Panc1 (cell line): ENCODE measurements at regions not wholly inside any gene's neighbourhood (a gene's known extent, or its start where the extent isn't known, plus 50 kb on each side); places are given as distances from the start of the nearest gene placed in this dataset.

Source experiments
- ATAC-seq: fragments of 200-7000 bp; cut with Tn5 transposase; 2 replicates; pipeline ENCODE4 v1.9.1; 2020; ENCODE audit warnings: mild to moderate bottlenecking, moderate library complexity
- BruUV-seq: library from RNA; stranded (reverse); fragments of 400-500 nt; replicated peaks from 2 replicates; lab custom pipeline; 2021; lab: Mats Ljungman, UMichigan
- CTCF ChIA-PET: fragments of 300-600 bp; sonication (Branson Sonifier 250); formaldehyde crosslinking; loops from one replicate; lab custom pipeline; 2022; ENCODE audit warnings: antibody characterized with exemption; lab: Charles Lee
- POLR2A ChIA-PET: fragments of 300-600 bp; sonication (Branson Sonifier 250); formaldehyde crosslinking; loops from one replicate; lab custom pipeline; 2022; ENCODE audit warnings: antibody characterized with exemption; lab: Charles Lee
- DNase-seq: peaks from one replicate; pipeline ENCODE4 v3.0.0-alpha.2; 2010; ENCODE audit warnings: low read depth, low spot score
- H3K27ac ChIP-seq: 2 replicates; pipeline ENCODE4 v1.5.1; 2011; ENCODE audit warnings: mild to moderate bottlenecking, low read length, inconsistent platforms
- H3K27me3 ChIP-seq: fragments of 200-500 bp; sonication (Bioruptor generic); 2 replicates; pipeline ENCODE4 v1.6.0; 2014; ENCODE audit warnings: low read length, inconsistent platforms; ENCODE audit not compliant: control insufficient read depth, insufficient read depth
- H3K36me3 ChIP-seq: fragments of 200-500 bp; sonication (Bioruptor generic); 2 replicates; pipeline ENCODE4 v1.5.1; 2014; ENCODE audit warnings: inconsistent platforms, mild to moderate bottlenecking, low read length, moderate library complexity; ENCODE audit not compliant: control insufficient read depth, insufficient read depth
- H3K4me1 ChIP-seq: 2 replicates; pipeline ENCODE4 v1.5.1; 2011; ENCODE audit warnings: inconsistent platforms, mild to moderate bottlenecking, low read length, moderate library complexity; ENCODE audit not compliant: control insufficient read depth, insufficient read depth
- H3K4me3 ChIP-seq, 2 experiments: 2 replicates each; pipeline ENCODE4 v1.5.1; 2011 to 2012; ENCODE audit warnings: low read depth in 2 of 2, low read length in 2 of 2, mild to moderate bottlenecking in 2 of 2, inconsistent platforms in 1 of 2, moderate library complexity in 1 of 2
- H3K9me3 ChIP-seq: fragments of 200-500 bp; sonication (Bioruptor generic); 2 replicates; pipeline ENCODE4 v1.5.1; 2014; ENCODE audit warnings: low read depth, mild to moderate bottlenecking, inconsistent platforms, low read length, moderate library complexity; ENCODE audit not compliant: control insufficient read depth, insufficient read depth
- POLR2AphosphoS5 ChIP-seq: IDR thresholded peaks from 2 replicates; pipeline ENCODE4 v1.6.1; 2012; ENCODE audit warnings: mild to moderate bottlenecking, low read depth, low read length, moderate library complexity
- SIN3A ChIP-seq: IDR thresholded peaks from 2 replicates; pipeline ENCODE4 v1.6.1; 2012; ENCODE audit warnings: low read depth, mild to moderate bottlenecking, low read length, moderate library complexity, borderline replicate concordance; ENCODE audit not compliant: insufficient read depth
- TCF7L2 ChIP-seq: IDR thresholded peaks from 2 replicates; pipeline ENCODE4 v1.6.1; 2011; ENCODE audit warnings: mild to moderate bottlenecking, low read depth, low read length, inconsistent platforms
- in situ Hi-C: cut with HindIII; loops from 2 replicates; pipeline ENCODE4 v1.10.0; 2016; ENCODE audit warnings: low sequenced_read_pairs, low pct_unique_long_range_greater_than_20kb
- intact Hi-C: fragments of 100-400 bp; cut with micrococcal nuclease; formaldehyde crosslinking; loops from one replicate; pipeline ENCODE4 v1.10.0; 2022; ENCODE audit not compliant: unreplicated experiment
- TF ChIP-seq, protein P1 (sequence below), 2 experiments: IDR thresholded peaks; 2 replicates each; pipeline ENCODE4 v1.6.1; 2011 to 2012; ENCODE audit warnings: low read depth in 2 of 2, control low read depth in 1 of 2, low read length in 1 of 2, mild to moderate bottlenecking in 1 of 2, moderate library complexity in 1 of 2; ENCODE audit not compliant: insufficient read depth in 1 of 2
- TF ChIP-seq, protein P2 (sequence below): fragments of 450-650 bp; IDR thresholded peaks from 2 replicates; pipeline ENCODE4 v1.5.1; 2017; ENCODE audit warnings: mild to moderate bottlenecking

GRCh38 chr3:135451037-135451785 is 514.3 kb upstream of the PPP2R3A start:
- Histone ChIP-seq H3K4me1 (no peaks in the 10 kb centered on the region), H3K27me3 (peaks cover 7% of the 10 kb centered on the region), H3K4me3 (no peak overlapping the region), H3K9me3 (no peaks in the 10 kb centered on the region), H3K27ac (no peak overlapping the region), H3K36me3 (no peaks in the 10 kb centered on the region)
- in situ Hi-C loops (no loop called here), intact Hi-C loops (no loop called here)
- ChIA-PET POLR2A (no interaction called here), CTCF (no interaction called here)
- DNase-seq = no peak
- TF ChIP-seq POLR2AphosphoS5 = no peak
- TF ChIP-seq, protein P1, sequence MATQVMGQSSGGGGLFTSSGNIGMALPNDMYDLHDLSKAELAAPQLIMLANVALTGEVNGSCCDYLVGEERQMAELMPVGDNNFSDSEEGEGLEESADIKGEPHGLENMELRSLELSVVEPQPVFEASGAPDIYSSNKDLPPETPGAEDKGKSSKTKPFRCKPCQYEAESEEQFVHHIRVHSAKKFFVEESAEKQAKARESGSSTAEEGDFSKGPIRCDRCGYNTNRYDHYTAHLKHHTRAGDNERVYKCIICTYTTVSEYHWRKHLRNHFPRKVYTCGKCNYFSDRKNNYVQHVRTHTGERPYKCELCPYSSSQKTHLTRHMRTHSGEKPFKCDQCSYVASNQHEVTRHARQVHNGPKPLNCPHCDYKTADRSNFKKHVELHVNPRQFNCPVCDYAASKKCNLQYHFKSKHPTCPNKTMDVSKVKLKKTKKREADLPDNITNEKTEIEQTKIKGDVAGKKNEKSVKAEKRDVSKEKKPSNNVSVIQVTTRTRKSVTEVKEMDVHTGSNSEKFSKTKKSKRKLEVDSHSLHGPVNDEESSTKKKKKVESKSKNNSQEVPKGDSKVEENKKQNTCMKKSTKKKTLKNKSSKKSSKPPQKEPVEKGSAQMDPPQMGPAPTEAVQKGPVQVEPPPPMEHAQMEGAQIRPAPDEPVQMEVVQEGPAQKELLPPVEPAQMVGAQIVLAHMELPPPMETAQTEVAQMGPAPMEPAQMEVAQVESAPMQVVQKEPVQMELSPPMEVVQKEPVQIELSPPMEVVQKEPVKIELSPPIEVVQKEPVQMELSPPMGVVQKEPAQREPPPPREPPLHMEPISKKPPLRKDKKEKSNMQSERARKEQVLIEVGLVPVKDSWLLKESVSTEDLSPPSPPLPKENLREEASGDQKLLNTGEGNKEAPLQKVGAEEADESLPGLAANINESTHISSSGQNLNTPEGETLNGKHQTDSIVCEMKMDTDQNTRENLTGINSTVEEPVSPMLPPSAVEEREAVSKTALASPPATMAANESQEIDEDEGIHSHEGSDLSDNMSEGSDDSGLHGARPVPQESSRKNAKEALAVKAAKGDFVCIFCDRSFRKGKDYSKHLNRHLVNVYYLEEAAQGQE (IDR thresholded peaks at IDR 0.05; ENCODE audit: insufficient read depth in 1 of 2, low read depth in 2 of 2, low read length in 1 of 2) = no peak
- TF ChIP-seq, protein P2, sequence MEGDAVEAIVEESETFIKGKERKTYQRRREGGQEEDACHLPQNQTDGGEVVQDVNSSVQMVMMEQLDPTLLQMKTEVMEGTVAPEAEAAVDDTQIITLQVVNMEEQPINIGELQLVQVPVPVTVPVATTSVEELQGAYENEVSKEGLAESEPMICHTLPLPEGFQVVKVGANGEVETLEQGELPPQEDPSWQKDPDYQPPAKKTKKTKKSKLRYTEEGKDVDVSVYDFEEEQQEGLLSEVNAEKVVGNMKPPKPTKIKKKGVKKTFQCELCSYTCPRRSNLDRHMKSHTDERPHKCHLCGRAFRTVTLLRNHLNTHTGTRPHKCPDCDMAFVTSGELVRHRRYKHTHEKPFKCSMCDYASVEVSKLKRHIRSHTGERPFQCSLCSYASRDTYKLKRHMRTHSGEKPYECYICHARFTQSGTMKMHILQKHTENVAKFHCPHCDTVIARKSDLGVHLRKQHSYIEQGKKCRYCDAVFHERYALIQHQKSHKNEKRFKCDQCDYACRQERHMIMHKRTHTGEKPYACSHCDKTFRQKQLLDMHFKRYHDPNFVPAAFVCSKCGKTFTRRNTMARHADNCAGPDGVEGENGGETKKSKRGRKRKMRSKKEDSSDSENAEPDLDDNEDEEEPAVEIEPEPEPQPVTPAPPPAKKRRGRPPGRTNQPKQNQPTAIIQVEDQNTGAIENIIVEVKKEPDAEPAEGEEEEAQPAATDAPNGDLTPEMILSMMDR = no peak
- TF ChIP-seq TCF7L2 = no peak
- no peak for TF ChIP-seq SIN3A
- no TSS peak for BruUV-seq
- no peak for ATAC-seq

DNA sequence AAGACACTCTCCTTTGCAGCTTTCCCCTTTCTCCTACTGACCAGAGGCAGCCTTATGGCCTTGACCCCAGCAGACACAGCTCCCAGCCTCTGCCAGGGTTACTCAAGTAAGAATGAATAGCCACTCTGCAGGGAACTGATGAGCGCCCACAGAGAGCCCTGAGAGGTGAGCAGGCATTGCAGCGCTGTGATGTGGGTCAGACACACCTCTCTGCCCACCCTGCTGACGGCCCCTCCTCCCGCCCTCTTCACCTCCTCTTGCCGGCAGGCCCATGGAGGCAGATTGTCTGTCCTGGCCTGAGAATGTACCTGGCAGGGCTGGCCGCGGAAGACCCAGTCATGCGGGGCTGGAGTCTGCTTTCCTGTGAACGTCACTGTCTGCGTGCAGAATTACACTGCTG is 512.6 kb upstream of the PPP2R3A start:
- no peak overlapping the region for H3K4me3 ChIP-seq
- peaks cover 8% of the 10 kb centered on the region for H3K27me3 ChIP-seq
- no peak for ATAC-seq
- intact Hi-C loops (no loop called here), in situ Hi-C loops (no loop called here)
- no peaks in the 10 kb centered on the region for H3K36me3 ChIP-seq
- BruUV-seq = no TSS peak
- no peak for DNase-seq
- H3K9me3 ChIP-seq = no peaks in the 10 kb centered on the region
- CTCF ChIA-PET = no interaction called here
- no peak overlapping the region for H3K27ac ChIP-seq
- no peaks in the 10 kb centered on the region for H3K4me1 ChIP-seq
- TF ChIP-seq, protein P2 = no peak
- TF ChIP-seq SIN3A = no peak
- no peak for TF ChIP-seq POLR2AphosphoS5
- no peak for TF ChIP-seq TCF7L2
- TF ChIP-seq, protein P1 (IDR thresholded peaks at IDR 0.05; ENCODE audit: insufficient read depth in 1 of 2, low read depth in 2 of 2, low read length in 1 of 2) = no peak
- POLR2A ChIA-PET = no interaction called here
